ENCODE measurements at regions not wholly inside any gene's neighbourhood (a gene's known extent, or its start where the extent isn't known, plus 50 kb on each side); places are given as distances from the start of the nearest gene placed in this dataset.
"Not testable (repeated sequence)": the region's sequence is repeated elsewhere in the genome, so short reads cannot be mapped to it uniquely, and the experiment has no call there.

DNA sequence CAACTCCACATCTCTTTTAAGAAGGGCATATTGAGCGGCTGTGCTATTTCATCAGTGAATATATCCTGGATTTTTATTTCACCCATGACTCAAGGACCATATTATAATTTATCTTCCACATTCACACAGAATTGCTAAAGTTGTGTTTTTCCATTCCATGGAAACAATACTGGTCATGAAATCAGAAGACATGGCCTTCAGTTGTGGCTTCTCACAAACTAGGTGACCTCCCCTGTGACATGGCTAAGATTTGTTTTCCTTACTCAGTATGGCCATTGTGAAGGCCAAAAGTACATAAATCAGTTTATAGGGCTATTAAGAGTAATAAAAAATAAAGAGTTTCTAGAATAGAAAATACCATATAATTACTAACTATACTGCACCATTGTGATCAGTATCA, 415.6 kb downstream of the OXSM start:
- Mint-ChIP-seq H3K27ac (no peak overlapping the region), H3K4me1 (no peaks in the 10 kb centered on the region), H3K4me3 (no peak overlapping the region), H3K9me3 (no peaks in the 10 kb centered on the region), H3K27me3 (no peaks in the 10 kb centered on the region), H3K36me3 (ENCODE audit: low read depth) (no peaks in the 10 kb centered on the region)
- intact Hi-C loops (cut with micrococcal nuclease): no loop called here
- no peak for DNase-seq

DNA sequence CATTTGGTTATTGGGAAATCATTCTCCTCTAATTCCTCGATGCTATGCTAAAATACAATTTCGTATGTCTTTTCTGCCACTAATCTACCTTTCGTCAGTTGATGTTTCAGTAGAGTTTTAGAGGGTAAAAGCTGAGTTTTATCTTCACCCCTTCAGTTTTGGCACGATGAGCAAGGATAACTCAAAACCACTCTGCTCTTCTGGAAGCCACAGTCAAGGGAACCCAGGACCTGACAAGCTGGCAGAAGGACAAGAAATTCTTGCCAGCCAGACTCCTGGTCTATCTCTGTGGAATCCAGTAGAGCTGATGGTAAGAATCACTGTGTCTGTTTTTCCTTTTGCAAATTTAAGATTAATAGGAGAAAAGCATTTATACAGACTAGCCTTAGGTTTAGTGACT, 414.4 kb upstream of the LRRC3B start:
- DNase-seq: no peak
- Mint-ChIP-seq H3K36me3 (ENCODE audit: low read depth) (no peaks in the 10 kb centered on the region), H3K4me3 (no peak overlapping the region), H3K4me1 (no peaks in the 10 kb centered on the region), H3K27ac (no peak overlapping the region), H3K9me3 (peaks cover 6% of the 10 kb centered on the region), H3K27me3 (no peaks in the 10 kb centered on the region)
- intact Hi-C loops (cut with micrococcal nuclease): no loop called here

DNA sequence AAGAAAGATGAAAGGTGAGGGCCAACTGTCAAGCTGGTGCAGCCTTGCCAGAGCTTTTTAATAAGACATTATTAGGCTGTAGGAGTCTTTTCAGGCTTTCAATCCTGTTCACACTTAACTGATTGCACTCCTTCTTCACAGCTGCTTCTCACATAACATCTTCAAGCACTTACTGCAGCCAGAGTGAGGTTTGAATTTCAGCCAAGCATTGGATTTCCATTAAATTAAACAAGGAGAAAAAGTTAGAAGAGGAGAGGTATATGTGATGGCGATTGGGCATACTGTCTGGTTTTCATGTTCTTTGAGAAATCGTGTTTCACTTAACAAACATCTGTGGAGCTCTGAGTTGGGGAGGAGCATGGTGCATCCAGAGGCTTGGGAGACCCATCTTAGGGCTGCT, 392.8 kb upstream of the LRRC3B start:
- Mint-ChIP-seq H3K9me3 (peaks cover 3% of the 10 kb centered on the region), H3K4me1 (no peaks in the 10 kb centered on the region), H3K4me3 (no peak overlapping the region), H3K36me3 (ENCODE audit: low read depth) (no peaks in the 10 kb centered on the region), H3K27ac (no peak overlapping the region), H3K27me3 (no peaks in the 10 kb centered on the region)
- intact Hi-C loops (cut with micrococcal nuclease): no loop called here
- DNase-seq: no peak

DNA sequence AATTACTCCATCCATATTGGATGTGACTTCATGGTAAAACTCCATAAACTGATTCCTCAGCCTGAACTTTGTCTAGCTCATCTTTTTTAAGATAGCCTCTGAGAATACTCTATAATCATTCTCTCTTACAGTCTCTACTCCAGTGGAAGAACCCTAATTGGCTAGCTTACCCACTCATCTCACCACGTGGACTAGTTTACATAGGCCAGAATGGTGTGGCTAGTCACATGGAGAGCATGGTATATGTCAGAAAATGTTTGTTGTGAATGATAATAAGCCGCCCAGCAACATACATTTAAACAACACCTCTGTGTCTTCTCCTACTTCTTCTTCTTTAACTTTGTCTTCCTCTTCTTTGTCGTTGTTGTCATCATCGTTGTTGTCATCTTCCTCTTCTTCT, 389.2 kb upstream of the LRRC3B start:
- DNase-seq: no peak
- Mint-ChIP-seq H3K9me3 (peaks cover 3% of the 10 kb centered on the region), H3K27ac (no peak overlapping the region), H3K27me3 (no peaks in the 10 kb centered on the region), H3K4me3 (no peak overlapping the region), H3K36me3 (ENCODE audit: low read depth) (no peaks in the 10 kb centered on the region), H3K4me1 (no peaks in the 10 kb centered on the region)
- intact Hi-C loops (cut with micrococcal nuclease): no loop called here

GRCh38 chr3:26236531-26236930, 386.0 kb upstream of the LRRC3B start:
- no peaks in the 10 kb centered on the region for H3K4me1 Mint-ChIP-seq
- no peak overlapping the region for H3K4me3 Mint-ChIP-seq
- H3K36me3 Mint-ChIP-seq (ENCODE audit: low read depth): no peaks in the 10 kb centered on the region
- intact Hi-C loops (cut with micrococcal nuclease): no loop called here
- no peaks in the 10 kb centered on the region for H3K27me3 Mint-ChIP-seq
- H3K9me3 Mint-ChIP-seq: peaks cover 3% of the 10 kb centered on the region
- no peak overlapping the region for H3K27ac Mint-ChIP-seq
- DNase-seq: no peak

- Mint-ChIP-seq H3K27ac (no peak overlapping the region), H3K36me3 (ENCODE audit: low read depth) (no peaks in the 10 kb centered on the region), H3K9me3 (peaks cover 5% of the 10 kb centered on the region), H3K27me3 (no peaks in the 10 kb centered on the region), H3K4me1 (no peaks in the 10 kb centered on the region), H3K4me3 (no peak overlapping the region)
- no peak for DNase-seq
- intact Hi-C loops (cut with micrococcal nuclease): no loop called here
Observed at GRCh38 chr3:26237036-26237682, 385.4 kb upstream of the LRRC3B start.

- DNase-seq; intact Hi-C loops (cut with micrococcal nuclease); H3K9me3 Mint-ChIP-seq; H3K27ac Mint-ChIP-seq; H3K4me1 Mint-ChIP-seq; H3K36me3 Mint-ChIP-seq (ENCODE audit: low read depth); H3K4me3 Mint-ChIP-seq; H3K27me3 Mint-ChIP-seq: not testable (repeated sequence)
Observed at GRCh38 chr3:26244586-26244985, 378.0 kb upstream of the LRRC3B start.

GRCh38 chr3:26245236-26245635, 377.3 kb upstream of the LRRC3B start:
- Mint-ChIP-seq H3K27ac (no peak overlapping the region), H3K36me3 (ENCODE audit: low read depth) (no peaks in the 10 kb centered on the region), H3K4me1 (no peaks in the 10 kb centered on the region), H3K27me3 (no peaks in the 10 kb centered on the region), H3K9me3 (peaks cover 6% of the 10 kb centered on the region), H3K4me3 (no peak overlapping the region)
- no peak for DNase-seq
- intact Hi-C loops (cut with micrococcal nuclease): no loop called here

GRCh38 chr3:26246901-26247300, 375.7 kb upstream of the LRRC3B start:
- Mint-ChIP-seq H3K4me1 (no peaks in the 10 kb centered on the region), H3K36me3 (ENCODE audit: low read depth) (no peaks in the 10 kb centered on the region), H3K27ac (no peak overlapping the region), H3K9me3 (peaks cover 6% of the 10 kb centered on the region), H3K4me3 (no peak overlapping the region), H3K27me3 (no peaks in the 10 kb centered on the region)
- no peak for DNase-seq
- intact Hi-C loops (cut with micrococcal nuclease): no loop called here

DNA sequence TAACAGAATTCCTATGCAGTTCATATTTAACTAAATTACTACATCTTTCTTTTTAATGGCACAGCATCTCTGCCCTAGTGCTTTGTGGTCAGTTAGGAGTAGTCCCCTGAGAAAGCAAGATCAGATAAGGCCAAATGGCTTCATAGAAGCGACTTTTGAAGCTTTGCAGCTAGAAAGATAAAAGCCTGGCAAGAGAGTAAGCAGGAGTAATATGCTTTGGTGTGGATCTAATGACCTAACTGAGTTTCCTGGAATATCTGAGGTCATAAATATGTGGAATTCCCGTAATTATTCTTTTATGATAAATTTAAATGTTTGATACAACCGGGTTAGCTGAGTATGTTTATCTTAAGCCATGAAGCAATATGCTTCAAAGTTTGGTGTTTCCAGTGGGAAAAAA, 374.9 kb upstream of the LRRC3B start:
- no peak overlapping the region for H3K27ac Mint-ChIP-seq
- DNase-seq: no peak
- no peak overlapping the region for H3K4me3 Mint-ChIP-seq
- intact Hi-C loops (cut with micrococcal nuclease): no loop called here
- H3K4me1 Mint-ChIP-seq: no peaks in the 10 kb centered on the region
- no peaks in the 10 kb centered on the region for H3K9me3 Mint-ChIP-seq
- no peaks in the 10 kb centered on the region for H3K27me3 Mint-ChIP-seq
- H3K36me3 Mint-ChIP-seq (ENCODE audit: low read depth): no peaks in the 10 kb centered on the region

- no peak overlapping the region for H3K4me3 Mint-ChIP-seq
Observed at GRCh38 chr3:26252001-26252400, 370.6 kb upstream of the LRRC3B start.

GRCh38 chr3:26256224-26256623, 366.3 kb upstream of the LRRC3B start:
- Mint-ChIP-seq H3K27me3 (no peaks in the 10 kb centered on the region), H3K4me1 (no peaks in the 10 kb centered on the region), H3K27ac (no peak overlapping the region), H3K4me3 (no peak overlapping the region), H3K36me3 (ENCODE audit: low read depth) (no peaks in the 10 kb centered on the region), H3K9me3 (no peaks in the 10 kb centered on the region)
- intact Hi-C loops (cut with micrococcal nuclease): no loop called here
- no peak for DNase-seq

More at GRCh38 chr3:26252001-26252400, 370.6 kb upstream of the LRRC3B start:
- H3K27ac Mint-ChIP-seq: no peak overlapping the region
- H3K9me3 Mint-ChIP-seq: no peaks in the 10 kb centered on the region
- intact Hi-C loops (cut with micrococcal nuclease): no loop called here
- H3K36me3 Mint-ChIP-seq (ENCODE audit: low read depth): no peaks in the 10 kb centered on the region
- no peaks in the 10 kb centered on the region for H3K4me1 Mint-ChIP-seq
- no peak for DNase-seq
- no peaks in the 10 kb centered on the region for H3K27me3 Mint-ChIP-seq

DNA sequence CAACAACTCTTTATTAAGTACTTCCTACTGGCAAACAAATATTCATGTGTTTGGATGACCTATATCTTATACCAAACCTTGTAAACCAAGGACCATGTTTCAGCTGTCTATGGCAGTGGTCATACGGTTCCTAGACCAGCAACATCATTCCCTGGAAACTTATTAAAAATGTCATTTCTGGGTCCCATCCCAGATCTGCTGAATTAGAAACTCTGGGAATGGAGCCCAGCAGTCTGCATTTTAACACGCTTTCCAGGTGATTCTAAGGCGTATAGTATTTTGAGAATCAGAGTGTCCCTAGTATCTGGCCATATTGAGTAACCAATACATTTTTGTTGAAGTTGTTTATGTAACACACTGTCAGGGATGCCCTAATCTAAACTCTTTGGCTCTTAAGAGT, 363.4 kb upstream of the LRRC3B start:
- no peaks in the 10 kb centered on the region for H3K4me1 Mint-ChIP-seq
- H3K36me3 Mint-ChIP-seq (ENCODE audit: low read depth): no peaks in the 10 kb centered on the region
- intact Hi-C loops (cut with micrococcal nuclease): no loop called here
- DNase-seq: no peak
- no peaks in the 10 kb centered on the region for H3K9me3 Mint-ChIP-seq
- no peaks in the 10 kb centered on the region for H3K27me3 Mint-ChIP-seq
- H3K4me3 Mint-ChIP-seq: no peak overlapping the region
- H3K27ac Mint-ChIP-seq: no peak overlapping the region

GRCh38 chr3:26260139-26260538, 362.4 kb upstream of the LRRC3B start:
- Mint-ChIP-seq H3K27me3 (no peaks in the 10 kb centered on the region), H3K9me3 (no peaks in the 10 kb centered on the region), H3K4me3 (no peak overlapping the region), H3K36me3 (ENCODE audit: low read depth) (no peaks in the 10 kb centered on the region), H3K4me1 (no peaks in the 10 kb centered on the region), H3K27ac (no peak overlapping the region)
- intact Hi-C loops (cut with micrococcal nuclease): no loop called here
- no peak for DNase-seq

- H3K36me3 Mint-ChIP-seq (ENCODE audit: low read depth): no peaks in the 10 kb centered on the region
Observed at GRCh38 chr3:26264708-26265107, 357.9 kb upstream of the LRRC3B start.

More at GRCh38 chr3:26264708-26265107, 357.9 kb upstream of the LRRC3B start:
- no peak overlapping the region for H3K27ac Mint-ChIP-seq
- no peaks in the 10 kb centered on the region for H3K4me1 Mint-ChIP-seq
- H3K9me3 Mint-ChIP-seq: no peaks in the 10 kb centered on the region
- no peak overlapping the region for H3K4me3 Mint-ChIP-seq
- intact Hi-C loops (cut with micrococcal nuclease): no loop called here
- no peaks in the 10 kb centered on the region for H3K27me3 Mint-ChIP-seq
- no peak for DNase-seq
